IPS DF 6.9 (cell line): ENCODE measurements at regions not wholly inside any gene's neighbourhood (a gene's known extent, or its start where the extent isn't known, plus 50 kb on each side); places are given as distances from the start of the nearest gene placed in this dataset.

Experiments used
- DNase-seq: peaks from one replicate; pipeline ENCODE4 v3.0.0-alpha.2; 2013; ENCODE audit warnings: low read depth, low spot score
- H3K27ac ChIP-seq: one replicate; pipeline ENCODE4 v1.5.1; 2013; ENCODE audit warnings: low read length, control low read depth
- H3K27me3 ChIP-seq: 2 replicates; pipeline ENCODE4 v1.6.1; 2013; ENCODE audit warnings: mild to moderate bottlenecking, low read length; ENCODE audit not compliant: control insufficient read depth, insufficient read depth
- H3K36me3 ChIP-seq: 2 replicates; pipeline ENCODE4 v1.6.1; 2013; ENCODE audit warnings: low read length; ENCODE audit not compliant: control insufficient read depth, insufficient read depth
- H3K4me1 ChIP-seq: 2 replicates; pipeline ENCODE4 v1.6.1; 2013; ENCODE audit warnings: low read length; ENCODE audit not compliant: control insufficient read depth, insufficient read depth
- H3K4me3 ChIP-seq: 2 replicates; pipeline ENCODE4 v1.5.1; 2013; ENCODE audit warnings: mild to moderate bottlenecking, low read length
- H3K9me3 ChIP-seq: 2 replicates; pipeline ENCODE4 v1.6.1; 2013; ENCODE audit warnings: low read length, inconsistent platforms; ENCODE audit not compliant: control insufficient read depth, insufficient read depth
- WGBS: extraction: QIAGEN DNeasy Blood & Tissue Kit; methylation state at CpG from one replicate; pipeline ENCODE4 v1.1.7; 2013; ENCODE audit warnings: mixed read lengths, missing lambda C conversion rate; ENCODE audit not compliant: insufficient read length, insufficient coverage; 5-methylcytosine and 5-hydroxymethylcytosine counted together

GRCh38 chr12:19709889-19710288 lies 270.6 kb downstream of the AEBP2 start:
- no peak overlapping the region for H3K27ac ChIP-seq
- no peak for DNase-seq
- no CpG with 5 or more reads among the region's 2 CpGs for WGBS
- no peaks in the 10 kb centered on the region for H3K9me3 ChIP-seq
- H3K4me1 ChIP-seq = no peaks in the 10 kb centered on the region
- no peaks in the 10 kb centered on the region for H3K36me3 ChIP-seq
- H3K4me3 ChIP-seq = no peak overlapping the region
- no peaks in the 10 kb centered on the region for H3K27me3 ChIP-seq

GRCh38 chr12:19710811-19711793 lies 271.8 kb downstream of the AEBP2 start:
- no peak for DNase-seq
- no peaks in the 10 kb centered on the region for H3K36me3 ChIP-seq
- no peaks in the 10 kb centered on the region for H3K27me3 ChIP-seq
- no peaks in the 10 kb centered on the region for H3K4me1 ChIP-seq
- no peak overlapping the region for H3K4me3 ChIP-seq
- H3K9me3 ChIP-seq = no peaks in the 10 kb centered on the region
- no CpG with 5 or more reads among the region's 7 CpGs for WGBS
- H3K27ac ChIP-seq = no peak overlapping the region

- H3K36me3 ChIP-seq = no peaks in the 10 kb centered on the region
- no peak overlapping the region for H3K4me3 ChIP-seq
- WGBS = no CpG with 5 or more reads among the region's 4 CpGs
- H3K27me3 ChIP-seq = no peaks in the 10 kb centered on the region
- no peaks in the 10 kb centered on the region for H3K4me1 ChIP-seq
- DNase-seq = no peak
- H3K27ac ChIP-seq = no peak overlapping the region
- H3K9me3 ChIP-seq = no peaks in the 10 kb centered on the region
Observed at GRCh38 chr12:19712041-19712440, 272.7 kb downstream of the AEBP2 start.

- no peaks in the 10 kb centered on the region for H3K27me3 ChIP-seq
- no peaks in the 10 kb centered on the region for H3K9me3 ChIP-seq
- no peaks in the 10 kb centered on the region for H3K4me1 ChIP-seq
- H3K4me3 ChIP-seq = no peak overlapping the region
- whole genome bisulfite sequencing = no CpG with 5 or more reads among the region's 2 CpGs
- DNase-seq = no peak
- H3K27ac ChIP-seq = no peak overlapping the region
- no peaks in the 10 kb centered on the region for H3K36me3 ChIP-seq
Observed at GRCh38 chr12:19718401-19718800, 279.1 kb downstream of the AEBP2 start.

- H3K4me3 ChIP-seq = no peak overlapping the region
- no peaks in the 10 kb centered on the region for H3K4me1 ChIP-seq
- no peaks in the 10 kb centered on the region for H3K36me3 ChIP-seq
- H3K27ac ChIP-seq = no peak overlapping the region
- no CpG with 5 or more reads among the region's 1 CpG for WGBS
- H3K9me3 ChIP-seq = no peaks in the 10 kb centered on the region
- DNase-seq = no peak
- H3K27me3 ChIP-seq = no peaks in the 10 kb centered on the region
Observed at GRCh38 chr12:19719672-19720071, 280.4 kb downstream of the AEBP2 start.

- WGBS = no CpG with 5 or more reads among the region's 5 CpGs
- H3K4me1 ChIP-seq = no peaks in the 10 kb centered on the region
- H3K9me3 ChIP-seq = peaks cover 3% of the 10 kb centered on the region; the same call in 1 of the 2 replicates
- H3K36me3 ChIP-seq = no peaks in the 10 kb centered on the region; the same call in 1 of the 2 replicates
- no peak overlapping the region for H3K4me3 ChIP-seq
- DNase-seq = no peak
- H3K27me3 ChIP-seq = no peaks in the 10 kb centered on the region
- no peak overlapping the region for H3K27ac ChIP-seq
Observed at GRCh38 chr12:19726122-19726521, 286.8 kb downstream of the AEBP2 start.

- no peak for DNase-seq
- H3K9me3 ChIP-seq = peaks cover 3% of the 10 kb centered on the region; the same call in 1 of the 2 replicates
- no peaks in the 10 kb centered on the region for H3K27me3 ChIP-seq
- H3K27ac ChIP-seq = no peak overlapping the region
- H3K4me3 ChIP-seq = no peak overlapping the region
- H3K36me3 ChIP-seq = no peaks in the 10 kb centered on the region; the same call in 1 of the 2 replicates
- WGBS = no CpG with 5 or more reads among the region's 6 CpGs
- H3K4me1 ChIP-seq = no peaks in the 10 kb centered on the region
Observed at GRCh38 chr12:19726592-19726991, 287.3 kb downstream of the AEBP2 start.

GRCh38 chr12:19737019-19737418 lies 297.7 kb downstream of the AEBP2 start:
- Histone ChIP-seq H3K27me3 (no peaks in the 10 kb centered on the region), H3K4me1 (no peaks in the 10 kb centered on the region), H3K4me3 (no peak overlapping the region), H3K36me3 (no peaks in the 10 kb centered on the region), H3K27ac (no peak overlapping the region), H3K9me3 (no peaks in the 10 kb centered on the region)
- no peak for DNase-seq

GRCh38 chr12:19739195-19739776 lies 300.0 kb downstream of the AEBP2 start:
- peak; percentile 18 for DNase-seq
- no peaks in the 10 kb centered on the region for H3K36me3 ChIP-seq
- no peaks in the 10 kb centered on the region for H3K27me3 ChIP-seq
- no peak overlapping the region for H3K4me3 ChIP-seq
- H3K9me3 ChIP-seq = no peaks in the 10 kb centered on the region
- no peak overlapping the region for H3K27ac ChIP-seq
- H3K4me1 ChIP-seq = no peaks in the 10 kb centered on the region
- no CpG with 5 or more reads among the region's 3 CpGs for WGBS

GRCh38 chr12:19740472-19741131 lies 301.3 kb downstream of the AEBP2 start:
- H3K9me3 ChIP-seq = no peaks in the 10 kb centered on the region
- no peak overlapping the region for H3K4me3 ChIP-seq
- DNase-seq = no peak
- no peaks in the 10 kb centered on the region for H3K36me3 ChIP-seq
- H3K27ac ChIP-seq = no peak overlapping the region
- H3K4me1 ChIP-seq = no peaks in the 10 kb centered on the region
- no peaks in the 10 kb centered on the region for H3K27me3 ChIP-seq
- no CpG with 5 or more reads among the region's 7 CpGs for WGBS
